Hematopoietic multipotent progenitor cell treated with erythropoietin and hydrocortisone succinate and interleukin-3 and kit ligand, for 6 days (in vitro differentiated cells): ENCODE measurements at regions not wholly inside any gene's neighbourhood (a gene's known extent, or its start where the extent isn't known, plus 50 kb on each side); places are given as distances from the start of the nearest gene placed in this dataset.
A peak's percentile ranks its signal among the peaks of the same experiment; 100 is the strongest.
"Not testable (repeated sequence)": the region's sequence is repeated elsewhere in the genome, so short reads cannot be mapped to it uniquely, and the experiment has no call there.

Source experiments
- DNase-seq: peaks from one replicate; pipeline ENCODE4 v3.0.0-alpha.2; 2015

GRCh38 chr12:107378609-107379008 lies 285.3 kb upstream of the CRY1 start:
- DNase-seq: no peak

GRCh38 chr12:107379142-107379851 lies 285.9 kb upstream of the CRY1 start:
- not testable (repeated sequence) for DNase-seq

GRCh38 chr12:107379852-107380567 lies 286.7 kb upstream of the CRY1 start:
- no peak for DNase-seq

- DNase-seq: no peak
Observed at GRCh38 chr12:107384645-107385044, 291.3 kb upstream of the CRY1 start.

- DNase-seq: no peak
Observed at GRCh38 chr12:107385509-107385908, 292.2 kb upstream of the CRY1 start.

GRCh38 chr12:107386569-107386968 lies 293.2 kb upstream of the CRY1 start:
- DNase-seq: no peak

GRCh38 chr12:107388263-107388662 lies 294.9 kb upstream of the CRY1 start:
- DNase-seq: no peak

GRCh38 chr12:107390414-107390813 lies 295.2 kb upstream of the PWP1 start:
- DNase-seq: no peak

- DNase-seq: no peak
Observed at GRCh38 chr12:107393043-107393717, 292.4 kb upstream of the PWP1 start.

- no peak for DNase-seq
Observed at GRCh38 chr12:107394693-107395092, 290.9 kb upstream of the PWP1 start.

- DNase-seq: no peak
Observed at GRCh38 chr12:107395817-107396216, 289.8 kb upstream of the PWP1 start.

- no peak for DNase-seq
Observed at GRCh38 chr12:107396991-107397390, 288.6 kb upstream of the PWP1 start.

- DNase-seq: peak; percentile 6
Observed at GRCh38 chr12:107397890-107398500, 287.6 kb upstream of the PWP1 start.

- DNase-seq: no peak
Observed at GRCh38 chr12:107399046-107399445, 286.6 kb upstream of the PWP1 start.

GRCh38 chr12:107400686-107401447 lies 284.7 kb upstream of the PWP1 start:
- peak; percentile 49 for DNase-seq

GRCh38 chr12:107402041-107403022 lies 283.3 kb upstream of the PWP1 start:
- peak; percentile 78 for DNase-seq

- DNase-seq: peak; percentile 83
Observed at GRCh38 chr12:107404981-107405380, 280.6 kb upstream of the PWP1 start.

- DNase-seq: no peak
Observed at GRCh38 chr12:107405436-107405835, 280.2 kb upstream of the PWP1 start.

GRCh38 chr12:107406932-107407331 lies 278.7 kb upstream of the PWP1 start:
- DNase-seq: no peak

GRCh38 chr12:107411792-107412535 lies 273.6 kb upstream of the PWP1 start:
- no peak for DNase-seq

- no peak for DNase-seq
Observed at GRCh38 chr12:107415071-107415470, 270.5 kb upstream of the PWP1 start.
